Smooth muscle cell (in vitro differentiated cells): ENCODE measurements at regions not wholly inside any gene's neighbourhood (a gene's known extent, or its start where the extent isn't known, plus 50 kb on each side); places are given as distances from the start of the nearest gene placed in this dataset.
A peak's percentile ranks its signal among the peaks of the same experiment; 100 is the strongest.

Source experiments
- DNase-seq: peaks from one replicate; lab custom pipeline; 2025; ENCODE audit not compliant: unreplicated experiment; lab: John Stamatoyannopoulos, UW
- H2AFZ ChIP-seq: fragments of 200-600 bp; sonication (generic); 2 replicates; pipeline ENCODE4 v1.6.0; 2016; ENCODE audit warnings: antibody characterized with exemption, low read depth, mild to moderate bottlenecking
- H3F3A ChIP-seq: fragments of 200-600 bp; sonication (generic); 2 replicates; pipeline ENCODE4 v1.6.0; 2017; ENCODE audit warnings: antibody characterized with exemption, low read depth
- H3K27ac ChIP-seq: fragments of 200-600 bp; sonication (generic); 2 replicates; pipeline ENCODE4 v1.5.1; 2016; ENCODE audit warnings: low read depth, mild to moderate bottlenecking
- H3K27me3 ChIP-seq: fragments of 200-600 bp; sonication (generic); 2 replicates; pipeline ENCODE4 v1.6.1; 2016; ENCODE audit warnings: low read depth, mild to moderate bottlenecking
- H3K36me3 ChIP-seq: fragments of 200-600 bp; sonication (generic); 2 replicates; pipeline ENCODE4 v1.5.1; 2016; ENCODE audit warnings: low read depth
- H3K4me1 ChIP-seq: fragments of 200-600 bp; sonication (generic); 2 replicates; pipeline ENCODE4 v1.5.1; 2016; ENCODE audit warnings: low read depth
- H3K4me2 ChIP-seq: fragments of 200-600 bp; sonication (generic); 2 replicates; pipeline ENCODE4 v1.6.0; 2016; ENCODE audit warnings: mild to moderate bottlenecking
- H3K4me3 ChIP-seq: fragments of 200-600 bp; sonication (generic); 2 replicates; pipeline ENCODE4 v1.5.1; 2016; ENCODE audit warnings: mild to moderate bottlenecking
- H3K79me2 ChIP-seq: fragments of 200-600 bp; sonication (generic); 2 replicates; pipeline ENCODE4 v1.6.0; 2016; ENCODE audit warnings: low read depth, mild to moderate bottlenecking
- H3K9ac ChIP-seq: fragments of 200-600 bp; sonication (generic); 2 replicates; pipeline ENCODE4 v1.6.0; 2016; ENCODE audit warnings: low read depth
- H3K9me3 ChIP-seq: fragments of 200-600 bp; sonication (generic); replicated peaks from 2 replicates; pipeline ENCODE4 v1.5.1; 2016; ENCODE audit warnings: low read depth
- H4K20me1 ChIP-seq: fragments of 200-600 bp; sonication (generic); 2 replicates; pipeline ENCODE4 v1.6.0; 2016; ENCODE audit warnings: low read depth
- CTCF ChIP-seq: fragments of 200-600 bp; sonication (generic); IDR thresholded peaks from 2 replicates; pipeline ENCODE4 v1.5.1; 2017; ENCODE audit warnings: borderline replicate concordance, mild to moderate bottlenecking, antibody characterized with exemption; ENCODE audit not compliant: insufficient read depth, poor library complexity, severe bottlenecking
- WGBS: methylation state at CpG from one replicate; pipeline ENCODE4 v1.1.7; 2016; ENCODE audit warnings: low lambda C conversion rate; 5-methylcytosine and 5-hydroxymethylcytosine counted together

GRCh38 chr12:105912882-105913678 lies 225.7 kb downstream of the NUAK1 start:
- H3K4me3 ChIP-seq: no peak overlapping the region
- no peaks in the 10 kb centered on the region for H3K79me2 ChIP-seq
- H4K20me1 ChIP-seq: no peaks in the 10 kb centered on the region
- no peaks in the 10 kb centered on the region for H3K27me3 ChIP-seq
- DNase-seq: no peak
- no peaks in the 10 kb centered on the region for H3F3A ChIP-seq
- no peak for TF ChIP-seq CTCF
- WGBS: 91% methylated on average over 9 of the region's 9 CpGs
- no peaks in the 10 kb centered on the region for H3K9me3 ChIP-seq
- H2AFZ ChIP-seq: no peak overlapping the region
- H3K27ac ChIP-seq: no peak overlapping the region
- no peak overlapping the region for H3K4me2 ChIP-seq
- H3K4me1 ChIP-seq: no peaks in the 10 kb centered on the region
- no peaks in the 10 kb centered on the region for H3K36me3 ChIP-seq
- H3K9ac ChIP-seq: no peak overlapping the region

DNA sequence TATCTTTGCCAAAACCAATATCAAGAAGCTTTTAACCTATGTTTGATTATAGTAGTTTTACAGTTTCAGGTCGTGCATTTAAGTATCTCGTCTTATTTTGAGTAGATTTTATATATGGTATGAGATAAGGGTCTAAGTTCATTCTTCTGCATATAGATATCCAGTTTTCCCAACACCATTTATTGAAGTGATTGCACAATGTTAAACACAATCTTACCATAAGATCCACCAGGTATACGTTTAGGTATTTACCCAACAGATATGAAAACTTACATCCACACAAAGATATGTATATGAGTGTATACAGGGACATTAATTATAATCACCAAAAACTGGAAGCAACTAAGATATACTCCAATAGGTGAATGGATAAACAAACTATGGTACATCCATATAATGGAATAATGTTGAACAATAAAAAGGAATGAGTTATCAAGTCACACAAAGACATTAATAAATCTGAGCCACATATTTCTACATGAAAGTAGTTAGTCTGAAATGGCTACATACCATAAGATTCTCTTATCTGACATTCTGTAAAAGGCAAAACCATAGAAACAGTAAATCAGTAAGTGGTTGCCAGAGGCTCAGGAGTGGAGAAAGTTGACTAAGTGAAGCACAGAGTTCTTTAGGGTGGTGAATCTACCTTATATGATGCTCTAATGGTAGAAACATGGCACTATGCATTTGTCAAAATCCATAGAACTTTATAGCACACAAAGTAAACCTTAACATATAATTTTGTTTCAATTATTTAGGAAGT lies 222.6 kb downstream of the NUAK1 start:
- H2AFZ ChIP-seq: no peak overlapping the region
- H3K9me3 ChIP-seq: no peaks in the 10 kb centered on the region
- H3K27ac ChIP-seq: peak overlapping the region; percentile 17
- DNase-seq: no peak
- WGBS: 91% methylated on average over 3 of the region's 3 CpGs
- H3K9ac ChIP-seq: no peak overlapping the region
- H4K20me1 ChIP-seq: no peaks in the 10 kb centered on the region
- no peaks in the 10 kb centered on the region for H3K4me1 ChIP-seq
- H3K4me2 ChIP-seq: peak overlapping the region; percentile 23
- no peak for TF ChIP-seq CTCF
- H3K4me3 ChIP-seq: no peak overlapping the region
- no peaks in the 10 kb centered on the region for H3K79me2 ChIP-seq
- H3K27me3 ChIP-seq: no peaks in the 10 kb centered on the region
- no peaks in the 10 kb centered on the region for H3K36me3 ChIP-seq
- no peaks in the 10 kb centered on the region for H3F3A ChIP-seq

- Histone ChIP-seq H3K4me1 (no peaks in the 10 kb centered on the region), H3K9ac (no peak overlapping the region), H3K9me3 (no peaks in the 10 kb centered on the region), H2AFZ (no peak overlapping the region), H3K79me2 (no peaks in the 10 kb centered on the region), H3K4me3 (no peak overlapping the region), H4K20me1 (no peaks in the 10 kb centered on the region), H3K27me3 (no peaks in the 10 kb centered on the region), H3K27ac (peak overlapping the region; percentile 17), H3F3A (peaks cover 3% of the 10 kb centered on the region), H3K4me2 (peak overlapping the region; percentile 23), H3K36me3 (no peaks in the 10 kb centered on the region)
- TF ChIP-seq CTCF: no peak
- no peak for DNase-seq
Observed at GRCh38 chr12:105916760-105917039, 222.1 kb downstream of the NUAK1 start.
